IMR-90 (cell line): ENCODE measurements at regions not wholly inside any gene's neighbourhood (a gene's known extent, or its start where the extent isn't known, plus 50 kb on each side); places are given as distances from the start of the nearest gene placed in this dataset.

Experiments
- ATAC-seq: fragments of 200-7000 bp; cut with Tn5 transposase; 2 replicates; pipeline ENCODE4 v1.9.1; 2020; ENCODE audit warnings: low read depth, mild to moderate bottlenecking, moderate library complexity
- BruUV-seq: library from RNA; stranded (reverse); fragments of 400-500 nt; replicated peaks from 2 replicates; lab custom pipeline; 2021; lab: Mats Ljungman, UMichigan
- CTCF ChIA-PET: fragments of 300-600 bp; formaldehyde crosslinking; extraction: SDS; loops from one replicate; lab custom pipeline; 2021; ENCODE audit warnings: antibody characterized with exemption; lab: Yijun Ruan, JAX
- POLR2A ChIA-PET: fragments of 300-600 bp; sonication (Branson Sonifier 250); formaldehyde crosslinking; loops from one replicate; lab custom pipeline; 2022; ENCODE audit warnings: antibody characterized with exemption; ENCODE audit not compliant: unreplicated experiment; lab: Charles Lee
- DNase-seq: peaks from one replicate; pipeline ENCODE4 v3.0.0; 2013
- H2AFZ ChIP-seq: replicated peaks from 2 replicates; pipeline ENCODE3; 2013; ENCODE audit warnings: low read length, mild to moderate bottlenecking; ENCODE audit not compliant: poor library complexity
- H2AK5ac ChIP-seq: 2 replicates; pipeline ENCODE4 v1.6.1; 2013; ENCODE audit warnings: low read depth, low read length, inconsistent platforms
- H2AK9ac ChIP-seq: replicated peaks from 2 replicates; pipeline ENCODE3; 2013; ENCODE audit warnings: mild to moderate bottlenecking, low read depth, low read length, moderate library complexity; ENCODE audit not compliant: poor library complexity
- H2BK120ac ChIP-seq: 2 replicates; pipeline ENCODE4 v1.6.1; 2013; ENCODE audit warnings: low read depth, low read length, inconsistent platforms
- H2BK15ac ChIP-seq: 3 replicates; pipeline ENCODE4 v1.6.1; 2013; ENCODE audit warnings: low read depth, low read length, inconsistent platforms
- H2BK20ac ChIP-seq: 2 replicates; pipeline ENCODE4 v1.6.1; 2013; ENCODE audit warnings: low read depth, mild to moderate bottlenecking, inconsistent platforms, low read length, moderate library complexity
- H2BK5ac ChIP-seq: 2 replicates; pipeline ENCODE4 v1.6.1; 2013; ENCODE audit warnings: mild to moderate bottlenecking, low read depth, low read length, inconsistent platforms; ENCODE audit not compliant: poor library complexity, severe bottlenecking
- H3K14ac ChIP-seq: replicated peaks from 2 replicates; pipeline ENCODE4 v1.6.1; 2013; ENCODE audit warnings: low read depth, low read length, inconsistent platforms
- H3K18ac ChIP-seq: 2 replicates; pipeline ENCODE4 v1.6.1; 2013; ENCODE audit warnings: low read depth, low read length, control low read depth
- H3K23ac ChIP-seq: 2 replicates; pipeline ENCODE4 v1.6.1; 2013; ENCODE audit warnings: low read depth, low read length, inconsistent platforms
- H3K27ac ChIP-seq: 2 replicates; pipeline ENCODE4 v1.5.1; 2013; ENCODE audit warnings: mild to moderate bottlenecking, control low read depth, low read length; ENCODE audit not compliant: insufficient read depth
- H3K27me3 ChIP-seq: 2 replicates; pipeline ENCODE4 v1.6.1; 2013; ENCODE audit warnings: low read length; ENCODE audit not compliant: control insufficient read depth, insufficient read depth
- H3K36me3 ChIP-seq: 2 replicates; pipeline ENCODE4 v1.6.1; 2013; ENCODE audit warnings: low read length, mixed read lengths; ENCODE audit not compliant: control insufficient read depth, insufficient read depth
- H3K4ac ChIP-seq: 2 replicates; pipeline ENCODE4 v1.6.1; 2013; ENCODE audit warnings: low read depth, low read length, inconsistent platforms
- H3K4me1 ChIP-seq: 2 replicates; pipeline ENCODE4 v1.6.1; 2013; ENCODE audit warnings: low read length, mixed read lengths; ENCODE audit not compliant: control insufficient read depth, insufficient read depth
- H3K4me2 ChIP-seq: 2 replicates; pipeline ENCODE4 v1.6.1; 2013; ENCODE audit warnings: low read depth, mild to moderate bottlenecking, control low read depth, low read length, moderate library complexity
- H3K4me3 ChIP-seq: 2 replicates; pipeline ENCODE4 v1.5.1; 2013; ENCODE audit warnings: low read depth, mild to moderate bottlenecking, control low read depth, low read length, moderate library complexity; ENCODE audit not compliant: insufficient read depth
- H3K56ac ChIP-seq: 2 replicates; pipeline ENCODE4 v1.6.1; 2013; ENCODE audit warnings: low read length, inconsistent platforms; ENCODE audit not compliant: insufficient read depth; ENCODE audit errors: extremely low read depth
- H3K79me1 ChIP-seq, 2 experiments: 2 replicates each; pipeline ENCODE4 v1.6.1; 2013; ENCODE audit warnings: low read length in 2 of 2, inconsistent platforms in 1 of 2, low read depth in 1 of 2
- H3K9ac ChIP-seq: 2 replicates; pipeline ENCODE4 v1.6.1; 2013; ENCODE audit warnings: low read depth, low read length, control low read depth
- H3K9me1 ChIP-seq: 2 replicates; pipeline ENCODE4 v1.6.1; 2013; ENCODE audit warnings: low read length, inconsistent platforms; ENCODE audit not compliant: insufficient read depth
- H3K9me3 ChIP-seq: 2 replicates; pipeline ENCODE4 v1.6.1; 2013; ENCODE audit warnings: low read length; ENCODE audit not compliant: control insufficient read depth, insufficient read depth
- H4K20me1 ChIP-seq: 2 replicates; pipeline ENCODE4 v1.6.1; 2013; ENCODE audit warnings: low read length, inconsistent platforms; ENCODE audit not compliant: insufficient read depth
- H4K5ac ChIP-seq: 2 replicates; pipeline ENCODE4 v1.6.1; 2013; ENCODE audit warnings: mild to moderate bottlenecking, low read depth, low read length, control low read depth
- H4K8ac ChIP-seq, 2 experiments: 2 replicates each; pipeline ENCODE4 v1.6.1; 2013; ENCODE audit warnings: low read depth in 2 of 2, low read length in 2 of 2, control low read depth in 1 of 2, inconsistent platforms in 1 of 2
- H4K91ac ChIP-seq: 2 replicates; pipeline ENCODE4 v1.6.1; 2013; ENCODE audit warnings: low read depth, low read length, inconsistent platforms; ENCODE audit not compliant: insufficient read depth
- BHLHE40 ChIP-seq: fragments of 150-350 bp; IDR thresholded peaks from 2 replicates; pipeline ENCODE4 v1.6.1; 2016; ENCODE audit warnings: mild to moderate bottlenecking, low read depth, low read length
- CEBPB ChIP-seq: IDR thresholded peaks from 2 replicates; pipeline ENCODE4 v1.6.1; 2012; ENCODE audit warnings: low read depth, low read length, improper control_type of control experiment
- CHD1 ChIP-seq: IDR thresholded peaks from 2 replicates; pipeline ENCODE4 v1.6.1; 2012; ENCODE audit warnings: low read depth, low read length, improper control_type of control experiment
- CTCF ChIP-seq: conservative IDR thresholded peaks from 2 replicates; pipeline ENCODE4 v1.5.1; 2012; ENCODE audit warnings: mild to moderate bottlenecking, low read depth, low read length, improper control_type of control experiment
- FOS ChIP-seq: fragments of 150-350 bp; IDR thresholded peaks from 2 replicates; pipeline ENCODE4 v1.6.1; 2016; ENCODE audit warnings: low read depth, low read length
- MAFK ChIP-seq: IDR thresholded peaks from 2 replicates; pipeline ENCODE4 v1.6.1; 2012; ENCODE audit warnings: low read depth, low read length, improper control_type of control experiment
- MAZ ChIP-seq: IDR thresholded peaks from 2 replicates; pipeline ENCODE4 v1.6.1; 2012; ENCODE audit warnings: low read depth, mild to moderate bottlenecking, low read length, improper control_type of control experiment, moderate library complexity, borderline replicate concordance
- MXI1 ChIP-seq: IDR thresholded peaks from 2 replicates; pipeline ENCODE4 v1.6.1; 2012; ENCODE audit warnings: low read depth, mild to moderate bottlenecking, low read length, moderate library complexity, borderline replicate concordance
- RAD21 ChIP-seq: IDR thresholded peaks from 2 replicates; pipeline ENCODE4 v1.6.1; 2012; ENCODE audit warnings: low read length, improper control_type of control experiment
- RCOR1 ChIP-seq: IDR thresholded peaks from 2 replicates; pipeline ENCODE4 v1.6.1; 2012; ENCODE audit warnings: mild to moderate bottlenecking, low read length, improper control_type of control experiment; ENCODE audit not compliant: insufficient replicate concordance
- RFX5 ChIP-seq: IDR thresholded peaks from 2 replicates; pipeline ENCODE4 v1.8.0; 2012; ENCODE audit warnings: low read depth, mild to moderate bottlenecking, low read length, moderate library complexity
- WGBS, 2 experiments: methylation state at CpG; one replicate each; pipeline versions ENCODE4 v1.1.5 to v1.1.7; 2013; ENCODE audit warnings: missing lambda C conversion rate in 2 of 2; ENCODE audit not compliant: insufficient read length in 1 of 2; ENCODE audit errors: extremely low coverage in 2 of 2; 5-methylcytosine and 5-hydroxymethylcytosine counted together
- dilution Hi-C: fragments of 300-500 bp; cut with HindIII; formaldehyde crosslinking; loops from one replicate; pipeline ENCODE4 v1.14.3; 2018; ENCODE audit warnings: low sequenced_read_pairs; ENCODE audit not compliant: unreplicated experiment
- in situ Hi-C: fragments of 300-500 bp; cut with MboI; formaldehyde crosslinking; loops from 3 replicates; pipeline ENCODE4 v1.14.3; 2019; ENCODE audit warnings: low sequenced_read_pairs, inconsistent platforms, mixed read lengths
- intact Hi-C: fragments of 100-400 bp; cut with micrococcal nuclease; formaldehyde crosslinking; loops from 2 replicates; pipeline ENCODE4 v1.10.0; 2022
- TF ChIP-seq, protein P1 (sequence below): fragments of 150-350 bp; IDR thresholded peaks from 2 replicates; pipeline ENCODE4 v1.6.1; 2017; ENCODE audit warnings: mild to moderate bottlenecking, antibody characterized with exemption, low read length, low read depth

GRCh38 chr17:77379065-77379428 is 238.3 kb downstream of the SEC14L1 start (continued):
- TF ChIP-seq MAZ (no peak), BHLHE40 (no peak), RCOR1 (no peak)

DNA sequence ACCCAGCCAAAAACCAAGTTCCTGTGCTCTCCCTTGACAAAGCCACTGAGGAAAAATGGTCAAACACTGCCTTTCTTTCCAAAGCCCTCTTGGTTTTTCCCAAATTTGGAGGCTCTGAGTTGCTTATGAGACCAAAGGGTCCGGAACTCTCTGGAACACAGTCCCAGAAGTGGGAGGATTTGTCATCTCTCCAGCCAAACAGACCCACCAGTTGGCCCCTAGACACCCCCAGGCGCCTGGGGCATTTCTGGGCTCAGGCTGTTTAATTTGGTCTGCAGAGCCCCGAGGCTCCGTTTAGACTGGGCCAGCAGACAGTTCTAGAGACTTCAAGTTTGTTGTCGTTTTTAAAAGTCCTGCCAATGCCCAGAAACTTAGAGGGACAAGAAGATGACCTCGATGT is 239.1 kb downstream of the SEC14L1 start:
- H3K4me3 ChIP-seq: no peak overlapping the region
- H3K9ac ChIP-seq: no peak overlapping the region; the same call in 1 of the 2 replicates
- peaks cover 5 to 91% of the 10 kb centered on the region in 2 experiments for H3K79me1 ChIP-seq
- no peak for ATAC-seq
- intact Hi-C loops (loop anchor here (5.0 kb wide), 1 partner anchor 32 kb away; no protein-coding TSS in a partner anchor), dilution Hi-C loops (no loop called here), in situ Hi-C loops (loop anchor here (5.0 kb wide), 1 partner anchor 42 kb away; no protein-coding TSS in a partner anchor)
- H3K9me3 ChIP-seq: no peaks in the 10 kb centered on the region
- POLR2A ChIA-PET: no interaction called here
- no peak overlapping the region; the same call in 1 of the 2 replicates for H4K5ac ChIP-seq
- H3K4ac ChIP-seq: peak overlapping the region; percentile 6; the same call in 1 of the 2 replicates
- H3K56ac ChIP-seq: no peak overlapping the region
- H2AFZ ChIP-seq: no peak overlapping the region
- peak overlapping the region; percentile 29; the same call in 1 of the 2 replicates for H3K14ac ChIP-seq
- peaks cover 54% of the 10 kb centered on the region for H3K9me1 ChIP-seq
- H3K18ac ChIP-seq: no peak overlapping the region
- no peak overlapping the region; the same call in 1 of the 2 replicates for H3K4me2 ChIP-seq
- H2BK15ac ChIP-seq: no peak overlapping the region
- WGBS, 2 experiments: 40% methylated on average over 1 of the region's 6 CpGs; no CpG with 5 or more reads in 1 of the 2 experiments
- no peak for DNase-seq
- peaks cover 76% of the 10 kb centered on the region for H3K4me1 ChIP-seq
- peak overlapping the region in 1 of 2 experiments; percentile 22; a peak in 1 of 4 replicates for H4K8ac ChIP-seq
- BruUV-seq: no TSS peak
- CTCF ChIA-PET: no interaction called here
- no peak overlapping the region for H2BK20ac ChIP-seq
- H4K20me1 ChIP-seq: peaks cover 91% of the 10 kb centered on the region
- no peak overlapping the region for H2BK120ac ChIP-seq
- H2BK5ac ChIP-seq: no peak overlapping the region
- H4K91ac ChIP-seq: no peak overlapping the region
- H3K36me3 ChIP-seq: peaks cover 13% of the 10 kb centered on the region; the same call in 1 of the 2 replicates
- 0 out of 2 replicates have a peak overlapping the region, but pooled peaks have one; percentile 4 for H2AK5ac ChIP-seq
- TF ChIP-seq RFX5: no peak
- TF ChIP-seq RCOR1: no peak
- TF ChIP-seq CHD1: no peak
- no peak for TF ChIP-seq MXI1
- TF ChIP-seq, protein P1, sequence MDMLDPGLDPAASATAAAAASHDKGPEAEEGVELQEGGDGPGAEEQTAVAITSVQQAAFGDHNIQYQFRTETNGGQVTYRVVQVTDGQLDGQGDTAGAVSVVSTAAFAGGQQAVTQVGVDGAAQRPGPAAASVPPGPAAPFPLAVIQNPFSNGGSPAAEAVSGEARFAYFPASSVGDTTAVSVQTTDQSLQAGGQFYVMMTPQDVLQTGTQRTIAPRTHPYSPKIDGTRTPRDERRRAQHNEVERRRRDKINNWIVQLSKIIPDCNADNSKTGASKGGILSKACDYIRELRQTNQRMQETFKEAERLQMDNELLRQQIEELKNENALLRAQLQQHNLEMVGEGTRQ: no peak
- no peak for TF ChIP-seq MAFK
- no peak for TF ChIP-seq FOS
- TF ChIP-seq RAD21: no peak
- TF ChIP-seq CEBPB: no peak
- no peak for TF ChIP-seq CTCF
- H2AK9ac ChIP-seq: no peak overlapping the region
- no peaks in the 10 kb centered on the region for H3K27me3 ChIP-seq
- peak overlapping the region; percentile 18; the same call in 1 of the 2 replicates for H3K23ac ChIP-seq
- peak overlapping the region; percentile 13; the same call in 1 of the 2 replicates for H3K27ac ChIP-seq
